ENCODE measurements at regions not wholly inside any gene's neighbourhood (a gene's known extent, or its start where the extent isn't known, plus 50 kb on each side); places are given as distances from the start of the nearest gene placed in this dataset.

DNA sequence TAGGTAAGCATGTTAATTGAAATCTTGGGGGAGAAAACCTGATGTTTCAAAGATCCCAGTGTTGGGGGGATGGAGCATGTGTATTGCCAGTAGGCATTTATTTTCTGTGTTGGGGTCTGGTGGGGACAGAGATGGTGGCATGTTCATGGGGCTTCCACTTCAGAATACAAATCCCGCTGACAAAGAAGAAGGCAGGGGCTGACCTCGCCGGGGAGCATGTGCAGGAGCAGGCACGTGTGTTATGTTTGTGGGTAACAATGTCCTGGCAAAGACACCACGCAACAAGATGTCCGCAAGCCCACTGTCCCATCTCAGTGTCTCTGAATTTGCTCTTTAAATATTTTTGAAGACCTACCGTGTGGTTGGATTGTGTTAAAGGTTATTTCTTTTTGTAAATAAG, 164.5 kb downstream of the TEX29 start:
- TF ChIP-seq, protein P1, sequence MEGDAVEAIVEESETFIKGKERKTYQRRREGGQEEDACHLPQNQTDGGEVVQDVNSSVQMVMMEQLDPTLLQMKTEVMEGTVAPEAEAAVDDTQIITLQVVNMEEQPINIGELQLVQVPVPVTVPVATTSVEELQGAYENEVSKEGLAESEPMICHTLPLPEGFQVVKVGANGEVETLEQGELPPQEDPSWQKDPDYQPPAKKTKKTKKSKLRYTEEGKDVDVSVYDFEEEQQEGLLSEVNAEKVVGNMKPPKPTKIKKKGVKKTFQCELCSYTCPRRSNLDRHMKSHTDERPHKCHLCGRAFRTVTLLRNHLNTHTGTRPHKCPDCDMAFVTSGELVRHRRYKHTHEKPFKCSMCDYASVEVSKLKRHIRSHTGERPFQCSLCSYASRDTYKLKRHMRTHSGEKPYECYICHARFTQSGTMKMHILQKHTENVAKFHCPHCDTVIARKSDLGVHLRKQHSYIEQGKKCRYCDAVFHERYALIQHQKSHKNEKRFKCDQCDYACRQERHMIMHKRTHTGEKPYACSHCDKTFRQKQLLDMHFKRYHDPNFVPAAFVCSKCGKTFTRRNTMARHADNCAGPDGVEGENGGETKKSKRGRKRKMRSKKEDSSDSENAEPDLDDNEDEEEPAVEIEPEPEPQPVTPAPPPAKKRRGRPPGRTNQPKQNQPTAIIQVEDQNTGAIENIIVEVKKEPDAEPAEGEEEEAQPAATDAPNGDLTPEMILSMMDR (IDR thresholded peaks at IDR 0.05) = no peak
- no peak for TF ChIP-seq POLR2A (IDR thresholded peaks at IDR 0.05)
- no peak for TF ChIP-seq EP300 (IDR thresholded peaks at IDR 0.05)

All from stomach (tissue), 4 donors.